GM12891 (cell line): ENCODE measurements at regions not wholly inside any gene's neighbourhood (a gene's known extent, or its start where the extent isn't known, plus 50 kb on each side); places are given as distances from the start of the nearest gene placed in this dataset.

Experiments used
- PAX5 ChIP-seq: IDR thresholded peaks from 2 replicates; pipeline ENCODE4 v1.6.1; 2011; ENCODE audit warnings: low read length, moderate library complexity, mild to moderate bottlenecking; ENCODE audit not compliant: insufficient read depth, severe bottlenecking
- POLR2A ChIP-seq: IDR thresholded peaks from 2 replicates; pipeline ENCODE4 v1.6.1; 2011; ENCODE audit warnings: low read depth, low read length, control low read depth
- POLR2AphosphoS5 ChIP-seq: IDR thresholded peaks from 2 replicates; pipeline ENCODE4 v1.6.1; 2011; ENCODE audit warnings: low read depth, low read length, control low read depth
- SPI1 ChIP-seq: IDR thresholded peaks from 2 replicates; pipeline ENCODE4 v1.6.1; 2011; ENCODE audit warnings: low read depth, low read length, control low read depth
- TAF1 ChIP-seq: IDR thresholded peaks from 2 replicates; pipeline ENCODE4 v1.6.1; 2011; ENCODE audit warnings: low read depth, low read length, control low read depth

DNA sequence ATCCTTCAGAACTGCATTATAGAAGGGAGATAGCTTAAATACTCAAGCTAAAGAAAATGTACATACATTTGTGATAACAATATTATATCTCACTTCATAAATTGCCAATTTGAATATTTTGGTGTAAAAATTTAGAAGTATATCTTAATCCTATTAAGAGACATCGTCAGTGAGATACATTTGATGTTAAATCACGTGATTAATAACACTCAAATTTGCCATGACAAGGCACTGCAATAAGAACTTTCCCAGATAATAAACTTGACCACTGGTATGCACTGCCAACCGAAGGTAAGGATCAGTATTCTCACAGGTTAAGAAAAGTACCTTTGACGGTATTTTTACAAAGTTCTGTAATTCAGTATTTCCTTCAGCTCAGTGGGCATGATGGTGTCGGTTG is 764.7 kb upstream of the FRG1 start:
- no peak for TF ChIP-seq TAF1
- TF ChIP-seq POLR2A, result no peak
- no peak for TF ChIP-seq SPI1
- no peak for TF ChIP-seq PAX5
- TF ChIP-seq POLR2AphosphoS5, result no peak
